ENCODE measurements at regions not wholly inside any gene's neighbourhood (a gene's known extent, or its start where the extent isn't known, plus 50 kb on each side); places are given as distances from the start of the nearest gene placed in this dataset.

- no peak for TF ChIP-seq CTCF (IDR thresholded peaks at IDR 0.05; ENCODE audit: borderline replicate concordance, extremely low read depth, insufficient read depth)
- Histone ChIP-seq H3K4me3 (ENCODE audit: low read length in 3 of 3) (no peak overlapping the region), H3K4me1 (ENCODE audit: control insufficient read depth in 2 of 3, insufficient read depth in 2 of 3, low read depth in 1 of 3, low read length in 3 of 3) (no peaks in the 10 kb centered on the region), H3K9me3 (ENCODE audit: control insufficient read depth in 2 of 3, insufficient read depth in 1 of 3, low read length in 3 of 3) (no peaks in the 10 kb centered on the region), H3K9ac (ENCODE audit: low read length in 3 of 3) (no peak overlapping the region), H3K36me3 (ENCODE audit: control insufficient read depth in 2 of 3, insufficient read depth in 3 of 3, low read length in 3 of 3) (no peaks in the 10 kb centered on the region), H3K27ac (ENCODE audit: low read depth in 2 of 2, low read length in 2 of 2) (no peak overlapping the region), H3K27me3 (ENCODE audit: control insufficient read depth, insufficient read depth, low read length) (no peaks in the 10 kb centered on the region)
- DNase-seq (no peak), FAIRE-seq (no peak)
- intact Hi-C loops (cut with DNase I): no loop called here
Observed at GRCh38 chr3:99319450-99319849, 318.9 kb upstream of the COL8A1 start.

GRCh38 chr3:99317201-99317600, 321.2 kb upstream of the COL8A1 start:
- H3K4me3 ChIP-seq (ENCODE audit: low read length in 3 of 3): no peak overlapping the region
- intact Hi-C loops (cut with DNase I): no loop called here
- no peaks in the 10 kb centered on the region for H3K36me3 ChIP-seq (ENCODE audit: control insufficient read depth in 2 of 3, insufficient read depth in 3 of 3, low read length in 3 of 3)
- no peaks in the 10 kb centered on the region for H3K4me1 ChIP-seq (ENCODE audit: control insufficient read depth in 2 of 3, insufficient read depth in 2 of 3, low read depth in 1 of 3, low read length in 3 of 3)
- no peak overlapping the region for H3K27ac ChIP-seq (ENCODE audit: low read depth in 2 of 2, low read length in 2 of 2)
- DNase-seq: peak in 2 of 5 donors; percentile 34 to 63
- H3K9me3 ChIP-seq (ENCODE audit: control insufficient read depth in 2 of 3, insufficient read depth in 1 of 3, low read length in 3 of 3): no peaks in the 10 kb centered on the region
- H3K9ac ChIP-seq (ENCODE audit: low read length in 3 of 3): no peak overlapping the region
- no peaks in the 10 kb centered on the region for H3K27me3 ChIP-seq (ENCODE audit: control insufficient read depth, insufficient read depth, low read length)
- FAIRE-seq: no peak
- TF ChIP-seq CTCF (IDR thresholded peaks at IDR 0.05; ENCODE audit: borderline replicate concordance, extremely low read depth, insufficient read depth): no peak

- no peak for FAIRE-seq
- no peak for TF ChIP-seq CTCF (IDR thresholded peaks at IDR 0.05; ENCODE audit: borderline replicate concordance, extremely low read depth, insufficient read depth)
Observed at GRCh38 chr3:99315896-99316295, 322.5 kb upstream of the COL8A1 start.

GRCh38 chr3:99313485-99313884, 324.9 kb upstream of the COL8A1 start:
- Histone ChIP-seq H3K4me1 (ENCODE audit: control insufficient read depth in 2 of 3, insufficient read depth in 2 of 3, low read depth in 1 of 3, low read length in 3 of 3) (no peaks in the 10 kb centered on the region), H3K4me3 (ENCODE audit: low read length in 3 of 3) (no peak overlapping the region), H3K27me3 (ENCODE audit: control insufficient read depth, insufficient read depth, low read length) (no peaks in the 10 kb centered on the region), H3K27ac (ENCODE audit: low read depth in 2 of 2, low read length in 2 of 2) (no peak overlapping the region), H3K9ac (ENCODE audit: low read length in 3 of 3) (no peak overlapping the region), H3K36me3 (ENCODE audit: control insufficient read depth in 2 of 3, insufficient read depth in 3 of 3, low read length in 3 of 3) (no peaks in the 10 kb centered on the region), H3K9me3 (ENCODE audit: control insufficient read depth in 2 of 3, insufficient read depth in 1 of 3, low read length in 3 of 3) (no peaks in the 10 kb centered on the region)
- FAIRE-seq (no peak), DNase-seq (peak in 1 of 5 donors; percentile 49)
- intact Hi-C loops (cut with DNase I): no loop called here
- no peak for TF ChIP-seq CTCF (IDR thresholded peaks at IDR 0.05; ENCODE audit: borderline replicate concordance, extremely low read depth, insufficient read depth)

More at GRCh38 chr3:99315896-99316295, 322.5 kb upstream of the COL8A1 start:
- Histone ChIP-seq H3K9me3 (ENCODE audit: control insufficient read depth in 2 of 3, insufficient read depth in 1 of 3, low read length in 3 of 3) (no peaks in the 10 kb centered on the region), H3K4me1 (ENCODE audit: control insufficient read depth in 2 of 3, insufficient read depth in 2 of 3, low read depth in 1 of 3, low read length in 3 of 3) (no peaks in the 10 kb centered on the region), H3K27me3 (ENCODE audit: control insufficient read depth, insufficient read depth, low read length) (no peaks in the 10 kb centered on the region), H3K4me3 (ENCODE audit: low read length in 3 of 3) (no peak overlapping the region), H3K9ac (ENCODE audit: low read length in 3 of 3) (no peak overlapping the region), H3K27ac (ENCODE audit: low read depth in 2 of 2, low read length in 2 of 2) (no peak overlapping the region), H3K36me3 (ENCODE audit: control insufficient read depth in 2 of 3, insufficient read depth in 3 of 3, low read length in 3 of 3) (no peaks in the 10 kb centered on the region)
- no peak for DNase-seq
- intact Hi-C loops (cut with DNase I): no loop called here

Data from kidney (tissue), 13 donors.